ENCODE measurements at regions not wholly inside any gene's neighbourhood (a gene's known extent, or its start where the extent isn't known, plus 50 kb on each side); places are given as distances from the start of the nearest gene placed in this dataset.
"Not testable (repeated sequence)": the region's sequence is repeated elsewhere in the genome, so short reads cannot be mapped to it uniquely, and the experiment has no call there.

- TF ChIP-seq, protein P1, sequence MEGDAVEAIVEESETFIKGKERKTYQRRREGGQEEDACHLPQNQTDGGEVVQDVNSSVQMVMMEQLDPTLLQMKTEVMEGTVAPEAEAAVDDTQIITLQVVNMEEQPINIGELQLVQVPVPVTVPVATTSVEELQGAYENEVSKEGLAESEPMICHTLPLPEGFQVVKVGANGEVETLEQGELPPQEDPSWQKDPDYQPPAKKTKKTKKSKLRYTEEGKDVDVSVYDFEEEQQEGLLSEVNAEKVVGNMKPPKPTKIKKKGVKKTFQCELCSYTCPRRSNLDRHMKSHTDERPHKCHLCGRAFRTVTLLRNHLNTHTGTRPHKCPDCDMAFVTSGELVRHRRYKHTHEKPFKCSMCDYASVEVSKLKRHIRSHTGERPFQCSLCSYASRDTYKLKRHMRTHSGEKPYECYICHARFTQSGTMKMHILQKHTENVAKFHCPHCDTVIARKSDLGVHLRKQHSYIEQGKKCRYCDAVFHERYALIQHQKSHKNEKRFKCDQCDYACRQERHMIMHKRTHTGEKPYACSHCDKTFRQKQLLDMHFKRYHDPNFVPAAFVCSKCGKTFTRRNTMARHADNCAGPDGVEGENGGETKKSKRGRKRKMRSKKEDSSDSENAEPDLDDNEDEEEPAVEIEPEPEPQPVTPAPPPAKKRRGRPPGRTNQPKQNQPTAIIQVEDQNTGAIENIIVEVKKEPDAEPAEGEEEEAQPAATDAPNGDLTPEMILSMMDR (IDR thresholded peaks at IDR 0.05; ENCODE audit: borderline replicate concordance, extremely low read depth, low read length, poor library complexity, severe bottlenecking): not testable (repeated sequence)
- not testable (repeated sequence) for TF ChIP-seq EZH2 (IDR thresholded peaks at IDR 0.05; ENCODE audit: borderline replicate concordance, low read depth, low read length, severe bottlenecking)
Measured at GRCh38 chr13:44796039-44796438, 193.2 kb downstream of the NUFIP1 start.
